ENCODE measurements at regions not wholly inside any gene's neighbourhood (a gene's known extent, or its start where the extent isn't known, plus 50 kb on each side); places are given as distances from the start of the nearest gene placed in this dataset.

DNA sequence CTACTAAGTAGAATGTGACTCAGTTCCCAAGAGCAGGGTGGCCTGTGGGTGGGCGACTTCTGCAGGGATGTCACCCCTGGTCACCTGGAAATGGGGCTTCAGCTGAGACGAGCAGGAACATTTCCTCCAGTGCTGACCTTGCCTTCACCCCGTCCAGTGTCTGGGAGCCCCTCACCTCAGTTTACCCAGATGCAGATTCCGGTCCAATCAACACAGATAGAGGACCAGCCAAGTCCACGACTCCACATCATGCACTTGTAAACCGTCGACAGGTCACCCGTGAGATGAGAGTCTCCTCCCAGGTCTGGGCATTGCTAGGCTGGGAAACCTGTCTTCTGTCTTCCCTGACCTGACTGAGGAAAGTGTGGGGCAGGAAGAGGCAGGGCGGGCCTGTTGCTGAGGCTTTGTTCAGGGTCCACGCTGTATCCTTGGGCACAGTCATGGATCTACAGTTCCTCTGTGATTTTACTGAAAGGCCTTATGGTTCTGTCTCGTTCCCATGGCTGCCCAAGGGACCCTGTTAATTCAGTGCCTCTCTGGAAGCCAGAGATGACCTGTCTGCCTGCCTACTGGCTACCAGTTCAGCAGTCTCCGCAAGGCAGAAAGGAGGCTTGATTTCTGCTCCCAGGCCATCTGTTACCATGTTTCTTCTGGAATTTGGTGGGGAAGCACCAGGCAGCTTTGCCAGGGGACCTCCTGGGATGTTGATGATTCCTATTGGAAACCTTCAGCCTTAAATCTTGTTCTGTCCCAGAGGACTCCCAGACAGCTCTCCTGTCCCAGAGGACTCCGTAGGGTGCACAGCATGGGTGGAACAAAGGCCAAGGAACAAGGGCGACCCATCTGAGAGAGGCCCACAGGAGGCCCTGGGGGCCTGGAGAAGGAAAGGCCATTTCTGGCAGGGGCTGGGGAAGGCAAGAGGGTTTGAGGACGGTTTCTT, 288.5 kb upstream of the RTL1 start:
- Histone ChIP-seq H3K9me1 (replicated peaks; ENCODE audit: control insufficient read depth, extremely low read depth, insufficient read depth, low read length) (no peaks in the 10 kb centered on the region), H3K4me1 (ENCODE audit: control insufficient read depth, extremely low read depth, insufficient read depth, low read length) (no peaks in the 10 kb centered on the region), H4K20me1 (replicated peaks; ENCODE audit: control insufficient read depth, extremely low read depth, insufficient read depth, low read length) (no peaks in the 10 kb centered on the region), H3K27ac (ENCODE audit: insufficient read depth, low read depth, low read length) (no peak overlapping the region), H2AFZ (ENCODE audit: low read depth, low read length) (no peak overlapping the region), H3K4me2 (ENCODE audit: insufficient read depth, low read length) (no peak overlapping the region), H3K4me3 (replicated peaks in 1 of 3; ENCODE audit: insufficient read depth in 1 of 3, low read depth in 1 of 3, low read length in 3 of 3) (no peak overlapping the region), H3K36me3 (ENCODE audit: control insufficient read depth in 2 of 2, extremely low read depth in 1 of 2, insufficient read depth in 2 of 2, low read length in 2 of 2) (no peaks in the 10 kb centered on the region), H3K79me2 (ENCODE audit: control insufficient read depth, insufficient read depth, low read length) (no peaks in the 10 kb centered on the region), H3K27me3 (ENCODE audit: control insufficient read depth in 2 of 2, insufficient read depth in 2 of 2, low read length in 2 of 2) (no peaks in the 10 kb centered on the region), H3K9ac (replicated peaks; ENCODE audit: extremely low read depth, insufficient read depth, low read length) (no peak overlapping the region), H3K9me3 (replicated peaks; ENCODE audit: control insufficient read depth, insufficient read depth, low read length) (no peaks in the 10 kb centered on the region)
- POLR2A ChIA-PET, result no interaction called here
- CTCF ChIA-PET, result no interaction called here
- intact Hi-C loops (cut with micrococcal nuclease) (no loop called here), dilution Hi-C loops (cut with MboI; ENCODE audit: extremely low pct_ligation_motif_present, low sequenced_read_pairs) (no loop called here)
- FAIRE-seq (no peak), DNase-seq (ENCODE audit: low read depth, low spot score) (no peak)
- TF ChIP-seq EZH2 (IDR thresholded peaks at IDR 0.05; ENCODE audit: borderline replicate concordance, low read depth, low read length, severe bottlenecking) (no peak), MYC (IDR thresholded peaks at IDR 0.05; ENCODE audit: low read depth, low read length) (no peak), JUN (IDR thresholded peaks at IDR 0.05; ENCODE audit: borderline replicate concordance, insufficient read depth, insufficient read length, low read depth) (no peak), FOS (IDR thresholded peaks at IDR 0.05; ENCODE audit: borderline replicate concordance, insufficient read depth, low read length) (no peak), GATA2 (IDR thresholded peaks at IDR 0.05; ENCODE audit: insufficient read depth, insufficient read length, low read depth, low read length) (no peak), POLR2AphosphoS5 (IDR thresholded peaks at IDR 0.05; ENCODE audit: insufficient read depth, low read depth, low read length) (no peak), POLR2A (IDR thresholded peaks at IDR 0.05; ENCODE audit: low read depth, low read length) (no peak)
- TF ChIP-seq, protein P1, sequence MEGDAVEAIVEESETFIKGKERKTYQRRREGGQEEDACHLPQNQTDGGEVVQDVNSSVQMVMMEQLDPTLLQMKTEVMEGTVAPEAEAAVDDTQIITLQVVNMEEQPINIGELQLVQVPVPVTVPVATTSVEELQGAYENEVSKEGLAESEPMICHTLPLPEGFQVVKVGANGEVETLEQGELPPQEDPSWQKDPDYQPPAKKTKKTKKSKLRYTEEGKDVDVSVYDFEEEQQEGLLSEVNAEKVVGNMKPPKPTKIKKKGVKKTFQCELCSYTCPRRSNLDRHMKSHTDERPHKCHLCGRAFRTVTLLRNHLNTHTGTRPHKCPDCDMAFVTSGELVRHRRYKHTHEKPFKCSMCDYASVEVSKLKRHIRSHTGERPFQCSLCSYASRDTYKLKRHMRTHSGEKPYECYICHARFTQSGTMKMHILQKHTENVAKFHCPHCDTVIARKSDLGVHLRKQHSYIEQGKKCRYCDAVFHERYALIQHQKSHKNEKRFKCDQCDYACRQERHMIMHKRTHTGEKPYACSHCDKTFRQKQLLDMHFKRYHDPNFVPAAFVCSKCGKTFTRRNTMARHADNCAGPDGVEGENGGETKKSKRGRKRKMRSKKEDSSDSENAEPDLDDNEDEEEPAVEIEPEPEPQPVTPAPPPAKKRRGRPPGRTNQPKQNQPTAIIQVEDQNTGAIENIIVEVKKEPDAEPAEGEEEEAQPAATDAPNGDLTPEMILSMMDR (IDR thresholded peaks at IDR 0.05; ENCODE audit: extremely low read depth in 1 of 2, insufficient read depth in 1 of 2, low read depth in 1 of 2, low read length in 2 of 2), result no peak
- TF ChIP-seq, protein P2, sequence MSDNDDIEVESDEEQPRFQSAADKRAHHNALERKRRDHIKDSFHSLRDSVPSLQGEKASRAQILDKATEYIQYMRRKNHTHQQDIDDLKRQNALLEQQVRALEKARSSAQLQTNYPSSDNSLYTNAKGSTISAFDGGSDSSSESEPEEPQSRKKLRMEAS (IDR thresholded peaks at IDR 0.05; ENCODE audit: insufficient read depth, insufficient read length), result no peak
- BruUV-seq (replicated peaks), result no TSS peak

All from endothelial cell of umbilical vein (primary cell).